ENCODE measurements at regions not wholly inside any gene's neighbourhood (a gene's known extent, or its start where the extent isn't known, plus 50 kb on each side); places are given as distances from the start of the nearest gene placed in this dataset.
A peak's percentile ranks its signal among the peaks of the same experiment; 100 is the strongest.

DNA sequence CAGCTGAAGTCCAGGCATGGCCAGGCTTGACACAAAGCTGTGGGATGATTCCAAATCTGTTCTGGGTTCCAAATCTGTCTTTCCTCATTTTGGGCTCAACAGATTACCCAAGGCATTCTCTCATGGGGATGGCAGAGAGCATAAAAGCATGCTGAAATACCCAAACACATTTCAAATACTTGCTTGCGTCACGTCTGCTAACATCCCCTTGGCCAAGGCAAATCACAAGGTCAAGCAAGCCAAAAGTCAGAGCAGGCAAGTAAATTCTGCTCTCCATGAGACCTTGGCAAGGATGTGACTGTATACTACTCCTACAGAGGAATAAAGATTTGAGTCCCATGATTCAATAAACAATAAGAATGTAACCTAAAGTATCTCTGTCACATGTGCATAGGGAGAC is 306.7 kb downstream of the EPB41L4A start:
- TF ChIP-seq, protein P1, sequence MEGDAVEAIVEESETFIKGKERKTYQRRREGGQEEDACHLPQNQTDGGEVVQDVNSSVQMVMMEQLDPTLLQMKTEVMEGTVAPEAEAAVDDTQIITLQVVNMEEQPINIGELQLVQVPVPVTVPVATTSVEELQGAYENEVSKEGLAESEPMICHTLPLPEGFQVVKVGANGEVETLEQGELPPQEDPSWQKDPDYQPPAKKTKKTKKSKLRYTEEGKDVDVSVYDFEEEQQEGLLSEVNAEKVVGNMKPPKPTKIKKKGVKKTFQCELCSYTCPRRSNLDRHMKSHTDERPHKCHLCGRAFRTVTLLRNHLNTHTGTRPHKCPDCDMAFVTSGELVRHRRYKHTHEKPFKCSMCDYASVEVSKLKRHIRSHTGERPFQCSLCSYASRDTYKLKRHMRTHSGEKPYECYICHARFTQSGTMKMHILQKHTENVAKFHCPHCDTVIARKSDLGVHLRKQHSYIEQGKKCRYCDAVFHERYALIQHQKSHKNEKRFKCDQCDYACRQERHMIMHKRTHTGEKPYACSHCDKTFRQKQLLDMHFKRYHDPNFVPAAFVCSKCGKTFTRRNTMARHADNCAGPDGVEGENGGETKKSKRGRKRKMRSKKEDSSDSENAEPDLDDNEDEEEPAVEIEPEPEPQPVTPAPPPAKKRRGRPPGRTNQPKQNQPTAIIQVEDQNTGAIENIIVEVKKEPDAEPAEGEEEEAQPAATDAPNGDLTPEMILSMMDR (IDR thresholded peaks at IDR 0.05; ENCODE audit: low read depth, low read length) = no peak
- no peak overlapping the region for H3K4me3 ChIP-seq (replicated peaks in 1 of 2; ENCODE audit: low read depth in 2 of 2, low read length in 2 of 2)
- DNase-seq (ENCODE audit: low read depth in 2 of 2) = no peak

DNA sequence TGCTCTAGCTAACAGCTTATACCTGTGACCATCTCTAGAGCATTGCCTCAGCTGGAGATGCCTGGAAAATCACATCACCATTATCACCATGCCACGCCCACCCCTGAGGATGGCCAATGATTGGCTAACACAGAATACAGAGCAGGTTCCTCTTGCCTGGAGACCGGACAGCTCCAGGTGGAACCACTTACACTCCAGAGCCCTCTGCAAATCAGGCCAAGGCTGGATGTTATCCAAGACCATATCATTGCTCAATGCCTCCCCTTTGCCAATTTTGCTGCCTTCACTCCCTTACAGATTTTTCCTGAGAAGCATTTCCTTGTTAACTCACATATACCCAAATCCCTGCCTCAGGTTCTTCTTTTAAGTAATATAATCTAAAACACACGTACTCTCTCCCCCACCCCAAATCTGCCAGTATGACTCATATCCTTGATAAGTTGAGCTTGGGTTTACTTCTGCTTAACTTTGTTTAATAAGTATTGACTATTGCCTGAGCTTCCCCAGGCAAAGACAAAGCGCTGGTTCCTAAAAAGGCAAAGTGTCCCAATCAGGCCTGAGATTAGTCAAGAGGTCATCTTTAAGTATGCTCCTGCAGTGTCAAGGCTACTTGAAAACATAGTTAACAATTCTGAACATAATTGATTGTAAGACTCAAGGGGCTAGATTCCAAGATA is 309.6 kb downstream of the EPB41L4A start:
- H3K4me3 ChIP-seq (replicated peaks in 1 of 2; ENCODE audit: low read depth in 2 of 2, low read length in 2 of 2) = no peak overlapping the region
- TF ChIP-seq, protein P1 (IDR thresholded peaks at IDR 0.05; ENCODE audit: low read depth, low read length) = no peak
- peak; percentile 74 to 94 for DNase-seq (ENCODE audit: low read depth in 2 of 2)

DNA sequence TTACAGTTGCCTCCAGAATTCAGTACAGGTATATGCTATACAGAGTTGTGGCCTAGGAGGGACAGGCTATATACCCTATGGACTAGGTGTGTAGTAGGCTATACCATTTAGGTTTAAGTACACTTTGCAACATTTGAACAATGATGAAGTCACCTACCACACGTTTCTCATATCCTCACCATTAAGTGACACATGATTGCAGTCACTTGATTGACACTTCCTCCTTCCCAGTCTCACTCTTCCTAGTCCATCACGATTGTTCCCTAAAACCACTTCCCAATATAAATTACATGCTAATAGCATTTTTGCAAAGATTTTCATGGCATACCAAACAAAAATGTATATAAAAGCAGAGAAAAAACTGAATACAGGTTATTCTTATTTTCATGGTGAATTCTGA is 312.2 kb downstream of the EPB41L4A start:
- H3K4me3 ChIP-seq (replicated peaks in 1 of 2; ENCODE audit: low read depth in 2 of 2, low read length in 2 of 2) = no peak overlapping the region
- DNase-seq (ENCODE audit: low read depth in 2 of 2) = no peak
- TF ChIP-seq, protein P1 (IDR thresholded peaks at IDR 0.05; ENCODE audit: low read depth, low read length) = no peak

DNA sequence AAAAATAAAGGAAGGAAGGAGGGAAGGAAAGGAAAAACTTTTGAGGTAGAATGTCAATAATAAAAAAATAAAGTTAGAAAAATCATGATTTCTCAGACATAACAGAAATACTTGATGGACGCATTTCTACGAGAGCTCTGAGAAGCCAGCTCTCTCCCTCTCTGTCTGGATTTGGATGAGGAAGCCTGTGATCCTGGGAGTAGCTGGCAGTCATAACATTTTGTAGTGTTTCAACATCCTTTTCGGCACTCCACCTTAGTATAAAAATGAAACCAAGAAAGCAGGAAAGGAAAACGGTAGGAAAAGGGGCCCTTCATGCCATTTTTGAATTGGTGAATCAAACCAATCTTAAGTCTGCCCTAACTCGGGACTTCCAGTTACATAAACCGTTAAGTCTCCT is 321.3 kb downstream of the EPB41L4A start:
- no peak overlapping the region for H3K4me3 ChIP-seq (replicated peaks in 1 of 2; ENCODE audit: low read depth in 2 of 2, low read length in 2 of 2)
- DNase-seq (ENCODE audit: low read depth in 2 of 2) = peak; percentile 6 to 14
- TF ChIP-seq, protein P1 (IDR thresholded peaks at IDR 0.05; ENCODE audit: low read depth, low read length) = no peak

DNA sequence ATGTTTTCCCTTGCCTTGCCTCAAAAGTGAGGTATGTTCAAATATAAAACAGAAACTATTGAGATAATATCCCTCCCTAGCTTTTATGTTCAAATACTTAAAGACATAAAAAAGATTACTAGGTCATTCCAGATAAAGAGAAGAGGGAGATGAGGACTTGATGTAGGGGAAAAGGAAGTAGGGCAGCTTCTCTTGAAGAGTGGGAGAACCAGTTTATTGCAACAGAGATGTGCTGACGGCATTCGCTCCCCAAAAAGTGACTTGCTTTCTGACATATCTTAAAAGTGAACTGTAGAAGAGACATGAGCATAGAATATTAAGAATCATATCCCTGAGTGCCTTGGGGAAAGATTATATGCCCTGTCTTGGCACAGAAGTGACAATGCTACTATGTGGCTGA is 330.2 kb upstream of the NREP start:
- no peak for DNase-seq (ENCODE audit: low read depth in 2 of 2)
- TF ChIP-seq, protein P1 (IDR thresholded peaks at IDR 0.05; ENCODE audit: low read depth, low read length) = no peak
- H3K4me3 ChIP-seq (replicated peaks in 1 of 2; ENCODE audit: low read depth in 2 of 2, low read length in 2 of 2) = no peak overlapping the region

DNA sequence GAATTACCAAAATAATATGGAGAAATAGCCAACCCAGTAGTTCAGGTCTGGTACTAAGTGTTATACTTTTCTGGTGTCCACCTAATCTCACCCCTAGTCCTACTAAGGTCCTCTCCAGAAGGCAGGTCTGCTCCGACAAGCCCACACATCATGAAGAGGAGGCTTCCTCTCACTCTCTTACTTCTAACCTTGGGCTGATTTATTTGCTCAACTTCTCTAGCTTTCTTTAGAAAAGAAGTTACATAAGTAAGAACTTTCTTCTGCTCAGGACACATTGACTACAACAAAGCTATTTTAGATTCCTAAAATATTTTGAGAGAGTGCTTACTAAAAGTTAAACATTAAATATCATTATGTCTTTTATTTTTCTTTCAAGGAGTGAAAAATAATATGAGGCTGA is 329.7 kb upstream of the NREP start:
- TF ChIP-seq, protein P1 (IDR thresholded peaks at IDR 0.05; ENCODE audit: low read depth, low read length) = no peak
- H3K4me3 ChIP-seq (replicated peaks in 1 of 2; ENCODE audit: low read depth in 2 of 2, low read length in 2 of 2) = no peak overlapping the region
- DNase-seq (ENCODE audit: low read depth in 2 of 2) = no peak

DNA sequence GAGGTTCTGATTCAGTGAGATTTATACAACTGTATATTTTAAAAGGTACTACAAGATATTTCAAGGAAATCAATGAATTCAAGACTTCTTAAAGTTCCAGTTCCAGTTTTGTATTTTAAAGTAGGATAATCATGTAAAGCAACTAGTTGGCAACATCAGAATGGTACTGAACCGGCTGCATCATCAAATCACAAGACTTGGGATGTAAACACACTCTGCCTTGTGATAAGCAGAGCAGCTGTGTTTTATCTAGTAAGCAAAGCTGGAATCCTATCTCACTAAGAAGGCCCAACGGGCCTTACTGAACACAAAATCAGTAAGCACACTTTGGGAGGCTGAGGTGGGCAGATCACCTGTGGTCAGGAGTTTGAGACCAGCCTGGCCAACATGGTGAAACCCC is 327.2 kb upstream of the NREP start:
- H3K4me3 ChIP-seq (replicated peaks in 1 of 2; ENCODE audit: low read depth in 2 of 2, low read length in 2 of 2) = no peak overlapping the region
- DNase-seq (ENCODE audit: low read depth in 2 of 2) = peak in 1 of 2 donors; percentile 54
- TF ChIP-seq, protein P1 (IDR thresholded peaks at IDR 0.05; ENCODE audit: low read depth, low read length) = no peak

Measured in cardiac fibroblast (primary cell).